ENCODE measurements at regions not wholly inside any gene's neighbourhood (a gene's known extent, or its start where the extent isn't known, plus 50 kb on each side); places are given as distances from the start of the nearest gene placed in this dataset.

- Histone ChIP-seq H3K9me2 (ENCODE audit: insufficient read depth) (no peaks in the 10 kb centered on the region), H3K27ac (ENCODE audit: low read depth, low read length) (no peak overlapping the region), H3K79me2 (ENCODE audit: insufficient read depth, low read length) (no peaks in the 10 kb centered on the region), H3K27me3 (ENCODE audit: insufficient read depth, low read length) (no peaks in the 10 kb centered on the region), H3K9ac (ENCODE audit: low read length) (no peak overlapping the region), H2AFZ (ENCODE audit: low read depth, low read length, poor library complexity, severe bottlenecking) (no peak overlapping the region), H3K9me3 (ENCODE audit: control insufficient read depth in 1 of 2, insufficient read depth in 1 of 2, low read depth in 1 of 2, low read length in 2 of 2) (peaks cover 0 to 7% of the 10 kb centered on the region in 2 experiments; a peak in 2 of 4 replicates), H3K4me2 (ENCODE audit: low read length) (no peak overlapping the region), H3K4me1 (ENCODE audit: control insufficient read depth in 1 of 2, insufficient read depth in 2 of 2, low read length in 2 of 2) (no peaks in the 10 kb centered on the region), H4K20me1 (ENCODE audit: insufficient read depth) (no peaks in the 10 kb centered on the region), H3K4me3 (replicated peaks in 1 of 2; ENCODE audit: low read depth in 1 of 2, low read length in 2 of 2) (no peak overlapping the region), H3K36me3 (ENCODE audit: control insufficient read depth in 1 of 2, insufficient read depth in 2 of 2, low read length in 2 of 2) (no peaks in the 10 kb centered on the region)
- RAD21 ChIA-PET (ENCODE audit: low non-redundant PET in 1 of 2, low total read pairs in 2 of 2, uncharacterized antibody in 2 of 2, unreplicated experiment in 2 of 2) = no interaction called here
- no peak for ATAC-seq
- DNase-seq (ENCODE audit: low read depth, low spot score) = no peak
- TF ChIP-seq JUND (IDR thresholded peaks at IDR 0.05) (no peak), EZH2phosphoT487 (IDR thresholded peaks at IDR 0.05; ENCODE audit: borderline replicate concordance) (no peak), EZH2 (IDR thresholded peaks at IDR 0.05) (no peak), CTCF (IDR thresholded peaks at IDR 0.05 in 2 of 3, conservative IDR thresholded peaks at IDR 0.05 in 1 of 3; ENCODE audit: borderline replicate concordance in 1 of 3, insufficient read depth in 1 of 3, low read depth in 2 of 3, low read length in 2 of 3) (no peak), ZNF274 (IDR thresholded peaks at IDR 0.05; ENCODE audit: low read depth, low read length) (no peak), POLR2AphosphoS5 (IDR thresholded peaks at IDR 0.05; ENCODE audit: low read depth, low read length) (no peak), ZFX (IDR thresholded peaks at IDR 0.05) (no peak), CBX3 (IDR thresholded peaks at IDR 0.05; ENCODE audit: low read depth) (no peak), TCF7L2 (IDR thresholded peaks at IDR 0.05; ENCODE audit: borderline replicate concordance, extremely low read depth, insufficient read depth, insufficient read length) (no peak), REST (IDR thresholded peaks at IDR 0.05; ENCODE audit: low read depth) (no peak), SP1 (IDR thresholded peaks at IDR 0.05; ENCODE audit: low read depth) (no peak), YY1 (IDR thresholded peaks at IDR 0.05; ENCODE audit: extremely low read depth, insufficient replicate concordance, low read depth, low read length) (no peak), FOSL1 (IDR thresholded peaks at IDR 0.05; ENCODE audit: low read depth) (no peak), EGR1 (IDR thresholded peaks at IDR 0.05; ENCODE audit: low read depth) (no peak), CEBPB (IDR thresholded peaks at IDR 0.05; ENCODE audit: low read depth) (no peak)
- TF ChIP-seq, protein P1, sequence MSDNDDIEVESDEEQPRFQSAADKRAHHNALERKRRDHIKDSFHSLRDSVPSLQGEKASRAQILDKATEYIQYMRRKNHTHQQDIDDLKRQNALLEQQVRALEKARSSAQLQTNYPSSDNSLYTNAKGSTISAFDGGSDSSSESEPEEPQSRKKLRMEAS (IDR thresholded peaks at IDR 0.05) = no peak
- POLR2A ChIA-PET = no interaction called here
- CTCF ChIA-PET = no interaction called here
- no TSS peak for BruUV-seq (replicated peaks)
- intact Hi-C loops (cut with micrococcal nuclease) = no loop called here
Observed at GRCh38 chr9:82729141-82729540, 333.8 kb downstream of the RASEF start.
